Suprapubic skin (tissue), 4 donors: ENCODE measurements at regions not wholly inside any gene's neighbourhood (a gene's known extent, or its start where the extent isn't known, plus 50 kb on each side); places are given as distances from the start of the nearest gene placed in this dataset.

Experiments
- DNase-seq, 2 donors: peaks; one replicate each; pipeline ENCODE4 v3.0.0-alpha.2; 2019; ENCODE audit warnings: low spot score in 2 of 2
- H3K27ac ChIP-seq: fragments of 200-600 bp; sonication (generic); one replicate; pipeline ENCODE4 v1.5.1; 2019
- H3K27me3 ChIP-seq: fragments of 200-600 bp; sonication (generic); one replicate; pipeline ENCODE4 v1.5.1; 2019
- H3K36me3 ChIP-seq: fragments of 200-600 bp; sonication (generic); one replicate; pipeline ENCODE4 v1.5.1; 2019
- H3K4me1 ChIP-seq: fragments of 200-600 bp; sonication (generic); one replicate; pipeline ENCODE4 v1.5.1; 2019
- H3K4me3 ChIP-seq: fragments of 200-600 bp; sonication (generic); one replicate; pipeline ENCODE4 v1.5.1; 2019; ENCODE audit warnings: mild to moderate bottlenecking
- H3K9me3 ChIP-seq: fragments of 200-600 bp; sonication (generic); one replicate; pipeline ENCODE4 v1.5.1; 2019
- CTCF ChIP-seq, 2 donors: fragments of 200-600 bp in 1 of 2; fragments of 450-650 bp in 1 of 2; sonication (generic) in 1 of 2; IDR thresholded peaks; one replicate each; pipeline ENCODE4 v1.5.1; 2016 to 2019; ENCODE audit warnings: antibody characterized with exemption in 2 of 2, mild to moderate bottlenecking in 1 of 2, moderate library complexity in 1 of 2
- EP300 ChIP-seq: sonication (generic); formaldehyde crosslinking; IDR thresholded peaks from one replicate; pipeline ENCODE4 v1.6.1; 2017; ENCODE audit warnings: antibody characterized with exemption
- POLR2A ChIP-seq, 2 donors: fragments of 450-650 bp; IDR thresholded peaks; one replicate each; pipeline ENCODE4 v1.6.1; 2017; ENCODE audit warnings: antibody characterized with exemption in 2 of 2, mild to moderate bottlenecking in 2 of 2, moderate library complexity in 2 of 2
- POLR2AphosphoS5 ChIP-seq, 3 donors: sonication (generic); formaldehyde crosslinking; IDR thresholded peaks; one replicate each; pipeline ENCODE4 v1.6.1; 2017; ENCODE audit warnings: antibody characterized with exemption in 3 of 3
- WGBS: methylation state at CpG from one replicate; pipeline ENCODE4 v1.1.5; 2018; 5-methylcytosine and 5-hydroxymethylcytosine counted together

- H3K4me1 ChIP-seq: peaks cover 11% of the 10 kb centered on the region
- no peak for TF ChIP-seq POLR2A (IDR thresholded peaks at IDR 0.05)
- TF ChIP-seq CTCF (IDR thresholded peaks at IDR 0.05): no peak
- no peak for TF ChIP-seq POLR2AphosphoS5 (IDR thresholded peaks at IDR 0.05)
- no peak for TF ChIP-seq EP300
- DNase-seq: no peak
- H3K4me3 ChIP-seq: no peak overlapping the region
- 96% methylated on average over 1 of the region's 1 CpG for WGBS
- no peaks in the 10 kb centered on the region for H3K9me3 ChIP-seq
- H3K36me3 ChIP-seq: no peaks in the 10 kb centered on the region
- H3K27ac ChIP-seq: no peak overlapping the region
- no peaks in the 10 kb centered on the region for H3K27me3 ChIP-seq
Measured at GRCh38 chr1:234748713-234749112, 138.7 kb upstream of the IRF2BP2 start.

DNA sequence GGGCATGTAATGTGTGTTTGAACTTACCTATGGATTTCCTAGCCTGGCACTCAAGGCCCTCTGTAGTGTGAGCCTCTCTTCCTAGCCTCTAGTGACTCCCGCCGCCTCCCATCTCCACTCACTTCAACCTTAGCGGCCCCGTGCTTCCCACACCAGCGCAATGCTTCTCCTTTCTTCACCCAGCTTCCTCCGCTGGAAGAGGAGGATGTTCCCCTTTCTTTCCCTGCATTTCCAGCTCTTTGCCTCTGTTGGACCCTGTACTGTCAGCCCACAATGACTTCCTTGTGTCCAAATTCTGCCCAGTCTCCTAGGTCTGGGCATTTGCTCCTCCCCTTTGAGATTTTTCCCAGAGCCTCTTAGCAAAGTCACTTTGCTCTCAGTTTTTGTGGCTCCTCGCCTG is 138.1 kb upstream of the IRF2BP2 start:
- WGBS: 89% methylated on average over 7 of the region's 7 CpGs
- Histone ChIP-seq H3K27ac (no peak overlapping the region), H3K4me3 (no peak overlapping the region), H3K27me3 (no peaks in the 10 kb centered on the region), H3K36me3 (no peaks in the 10 kb centered on the region), H3K4me1 (peaks cover 15% of the 10 kb centered on the region), H3K9me3 (no peaks in the 10 kb centered on the region)
- no peak for DNase-seq
- TF ChIP-seq CTCF (IDR thresholded peaks at IDR 0.05) (no peak), POLR2AphosphoS5 (IDR thresholded peaks at IDR 0.05) (no peak), POLR2A (IDR thresholded peaks at IDR 0.05) (no peak), EP300 (no peak)

DNA sequence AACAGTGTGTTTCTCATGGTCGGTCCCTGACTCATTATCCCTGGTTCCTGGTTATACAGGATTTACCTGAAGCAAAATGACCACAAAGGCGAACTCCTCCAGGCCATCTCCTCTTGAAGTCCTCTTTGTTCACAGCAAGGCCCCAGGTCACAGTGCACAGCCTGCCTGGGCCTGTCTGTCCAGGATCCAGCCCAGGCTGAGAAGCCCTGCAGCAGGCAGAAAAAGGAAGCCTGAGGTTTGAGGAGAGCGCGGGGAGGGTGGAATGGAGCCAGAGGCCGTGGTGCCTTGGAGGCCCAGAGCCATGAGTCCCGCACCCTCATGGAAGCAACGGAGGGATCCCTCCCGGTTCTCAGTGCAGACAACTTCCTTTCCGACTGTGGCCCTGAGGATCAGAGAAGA is 136.8 kb upstream of the IRF2BP2 start:
- Histone ChIP-seq H3K4me3 (no peak overlapping the region), H3K9me3 (no peaks in the 10 kb centered on the region), H3K36me3 (no peaks in the 10 kb centered on the region), H3K27me3 (no peaks in the 10 kb centered on the region), H3K4me1 (peaks cover 15% of the 10 kb centered on the region), H3K27ac (no peak overlapping the region)
- 61% methylated on average over 9 of the region's 9 CpGs for WGBS
- TF ChIP-seq POLR2A (IDR thresholded peaks at IDR 0.05) (no peak), CTCF (IDR thresholded peaks at IDR 0.05) (no peak), POLR2AphosphoS5 (IDR thresholded peaks at IDR 0.05) (no peak), EP300 (no peak)
- no peak for DNase-seq

DNA sequence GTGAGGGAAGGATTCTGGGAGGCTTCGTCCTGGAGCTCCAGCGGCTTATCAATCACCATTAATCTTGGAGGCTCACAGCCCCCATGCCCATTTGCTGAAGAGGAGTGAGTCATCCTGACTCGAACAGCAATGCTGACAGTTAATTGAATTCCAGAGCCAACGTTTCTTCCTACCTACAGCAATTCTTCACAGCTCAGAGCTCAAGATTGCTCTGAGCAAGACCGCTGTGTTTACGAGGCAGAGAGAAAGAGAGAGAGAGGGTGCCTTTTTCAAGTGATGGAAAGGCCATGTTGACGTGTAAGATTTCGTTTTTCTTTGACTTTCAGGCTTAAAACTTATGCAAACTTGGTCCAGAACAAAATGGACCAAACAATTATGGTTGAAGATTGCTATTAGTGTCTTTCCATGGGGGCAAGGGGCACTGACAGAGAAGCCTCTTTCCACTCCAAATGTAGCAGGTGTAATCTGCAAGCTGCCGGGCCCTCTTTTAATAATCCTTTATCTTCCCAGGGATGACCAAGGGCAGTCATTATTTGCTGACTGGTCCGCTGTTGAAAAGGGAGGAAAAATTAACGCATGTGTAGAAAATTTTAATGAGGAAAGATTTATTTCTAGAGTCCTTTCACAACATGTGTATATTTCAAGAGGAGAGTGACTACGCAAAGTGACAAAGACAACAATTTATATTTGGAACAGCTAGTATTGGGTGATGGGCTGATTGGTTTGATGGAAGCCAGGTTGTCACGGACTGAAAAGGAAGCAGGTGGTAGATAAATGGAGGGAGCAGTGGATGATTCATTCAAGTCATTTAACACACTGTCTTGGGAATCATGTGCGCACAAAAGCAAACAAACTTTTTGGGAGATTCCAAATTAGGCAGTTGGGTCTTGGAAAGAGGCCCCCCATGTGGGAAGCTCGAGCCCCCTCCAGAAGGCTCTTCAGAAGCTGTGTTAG is 136.1 kb upstream of the IRF2BP2 start:
- Histone ChIP-seq H3K9me3 (no peaks in the 10 kb centered on the region), H3K27me3 (no peaks in the 10 kb centered on the region), H3K36me3 (no peaks in the 10 kb centered on the region), H3K4me3 (no peak overlapping the region), H3K4me1 (peaks cover 15% of the 10 kb centered on the region), H3K27ac (peak overlapping the region; percentile 27)
- DNase-seq: no peak
- 81% methylated on average over 15 of the region's 15 CpGs for WGBS
- TF ChIP-seq POLR2AphosphoS5 (IDR thresholded peaks at IDR 0.05): no peak
- TF ChIP-seq EP300: no peak
- no peak for TF ChIP-seq POLR2A (IDR thresholded peaks at IDR 0.05)
- TF ChIP-seq CTCF (IDR thresholded peaks at IDR 0.05): no peak

GRCh38 chr1:234745276-234745675 is 135.3 kb upstream of the IRF2BP2 start:
- Histone ChIP-seq H3K36me3 (no peaks in the 10 kb centered on the region), H3K4me3 (no peak overlapping the region), H3K9me3 (no peaks in the 10 kb centered on the region), H3K4me1 (peaks cover 15% of the 10 kb centered on the region), H3K27ac (peak overlapping the region; percentile 27), H3K27me3 (no peaks in the 10 kb centered on the region)
- no peak for TF ChIP-seq POLR2A (IDR thresholded peaks at IDR 0.05)
- no peak for TF ChIP-seq EP300
- TF ChIP-seq CTCF (IDR thresholded peaks at IDR 0.05): no peak
- 93% methylated on average over 11 of the region's 11 CpGs for WGBS
- no peak for DNase-seq
